WTC11 (cell line): ENCODE measurements at regions not wholly inside any gene's neighbourhood (a gene's known extent, or its start where the extent isn't known, plus 50 kb on each side); places are given as distances from the start of the nearest gene placed in this dataset.

ENCODE experiments used
- ATAC-seq: fragments of 200-7000 bp; cut with Tn5 transposase; 2 replicates; pipeline ENCODE4 v1.10.0; 2021; ENCODE audit warnings: mild to moderate bottlenecking, moderate library complexity
- CTCF ChIA-PET: fragments of 300-600 bp; sonication (Branson Sonifier 250); formaldehyde crosslinking; loops from one replicate; lab custom pipeline; 2021; ENCODE audit warnings: antibody characterized with exemption; lab: Charles Lee
- POLR2A ChIA-PET: fragments of 350-600 bp; sonication (Branson Sonifier 250); formaldehyde crosslinking; loops from one replicate; lab custom pipeline; 2021; ENCODE audit warnings: antibody characterized with exemption; lab: Charles Lee
- DNase-seq: peaks from one replicate; pipeline ENCODE4 v3.0.0; 2021; ENCODE audit warnings: low spot score
- H3K27ac Mint-ChIP-seq: 2 replicates; pipeline ENCODE4 v1.8.0; 2021; ENCODE audit warnings: mixed read lengths
- H3K27me3 Mint-ChIP-seq: 2 replicates; pipeline ENCODE4 v1.8.0; 2021; ENCODE audit warnings: low read depth, mild to moderate bottlenecking, moderate library complexity, mixed read lengths
- H3K36me3 Mint-ChIP-seq: 2 replicates; pipeline ENCODE4 v1.8.0; 2021; ENCODE audit warnings: mixed read lengths
- H3K4me1 Mint-ChIP-seq: 2 replicates; pipeline ENCODE4 v1.8.0; 2022; ENCODE audit warnings: mixed read lengths
- H3K4me3 Mint-ChIP-seq: 2 replicates; pipeline ENCODE4 v1.8.0; 2021; ENCODE audit warnings: mild to moderate bottlenecking, moderate library complexity, mixed read lengths
- H3K9me3 Mint-ChIP-seq: 2 replicates; pipeline ENCODE4 v1.8.0; 2021; ENCODE audit warnings: mixed read lengths
- ATF1 ChIP-seq: sonication (generic); formaldehyde crosslinking; IDR thresholded peaks from 2 replicates; pipeline ENCODE4 v1.8.1; 2023; ENCODE audit warnings: mild to moderate bottlenecking, moderate library complexity, missing genetic modification reagents
- CREB1 ChIP-seq: sonication (generic); formaldehyde crosslinking; IDR thresholded peaks from 2 replicates; pipeline ENCODE4 v1.8.0; 2023; ENCODE audit warnings: mild to moderate bottlenecking, missing genetic modification reagents
- CTCF ChIP-seq: fragments of 200-600 bp; IDR thresholded peaks from 2 replicates; pipeline ENCODE4 v1.8.0; 2022; ENCODE audit warnings: antibody characterized with exemption
- E2F1 ChIP-seq: sonication (generic); formaldehyde crosslinking; IDR thresholded peaks from 2 replicates; pipeline ENCODE4 v1.8.0; 2022; ENCODE audit warnings: mild to moderate bottlenecking, missing genetic modification reagents
- ESRRA ChIP-seq: sonication (generic); formaldehyde crosslinking; IDR thresholded peaks from 2 replicates; pipeline ENCODE4 v1.8.1; 2022; ENCODE audit warnings: mild to moderate bottlenecking, missing genetic modification reagents, borderline replicate concordance
- HMGXB4 ChIP-seq: sonication (generic); formaldehyde crosslinking; IDR thresholded peaks from 2 replicates; pipeline ENCODE4 v1.8.1; 2023; ENCODE audit warnings: mild to moderate bottlenecking, moderate library complexity, missing genetic modification reagents
- JAZF1 ChIP-seq: fragments of 250-450 bp; sonication (Bioruptor Pico); IDR thresholded peaks from 2 replicates; pipeline ENCODE4 v1.9.0; 2021; ENCODE audit warnings: moderate library complexity, mild to moderate bottlenecking, inconsistent platforms
- NR2C2 ChIP-seq: sonication (generic); formaldehyde crosslinking; IDR thresholded peaks from 2 replicates; pipeline ENCODE4 v1.8.0; 2022; ENCODE audit warnings: mild to moderate bottlenecking, missing genetic modification reagents
- NR3C1 ChIP-seq: sonication (generic); formaldehyde crosslinking; conservative IDR thresholded peaks from 2 replicates; pipeline ENCODE4 v1.8.1; 2023; ENCODE audit warnings: low read depth, mild to moderate bottlenecking, missing genetic modification reagents
- PRDM15 ChIP-seq: sonication (generic); formaldehyde crosslinking; IDR thresholded peaks from 2 replicates; pipeline ENCODE4 v1.8.0; 2022; ENCODE audit warnings: missing genetic modification reagents
- STAT6 ChIP-seq: sonication (generic); formaldehyde crosslinking; conservative IDR thresholded peaks from 2 replicates; pipeline ENCODE4 v1.8.1; 2023; ENCODE audit warnings: mild to moderate bottlenecking, low read depth, missing genetic modification reagents, moderate library complexity
- TP53 ChIP-seq: sonication (generic); formaldehyde crosslinking; IDR thresholded peaks from 2 replicates; pipeline ENCODE4 v1.8.1; 2023; ENCODE audit warnings: mild to moderate bottlenecking, missing genetic modification reagents
- ZNF121 ChIP-seq: sonication (generic); formaldehyde crosslinking; IDR thresholded peaks from 2 replicates; pipeline ENCODE4 v1.8.0; 2023; ENCODE audit warnings: missing genetic modification reagents
- ZNF281 ChIP-seq: sonication (generic); formaldehyde crosslinking; IDR thresholded peaks from 2 replicates; pipeline ENCODE4 v1.8.0; 2023; ENCODE audit warnings: mild to moderate bottlenecking, missing genetic modification reagents
- ZNF396 ChIP-seq: fragments of 250-450 bp; sonication (Bioruptor Pico); IDR thresholded peaks from 2 replicates; pipeline ENCODE4 v1.8.0; 2021; ENCODE audit warnings: mild to moderate bottlenecking, moderate library complexity, borderline replicate concordance

GRCh38 chr14:80049055-80049454 is 162.2 kb downstream of the DIO2 start:
- DNase-seq = no peak
- Mint-ChIP-seq H3K9me3 (peaks cover 33% of the 10 kb centered on the region), H3K4me3 (no peak overlapping the region), H3K36me3 (peaks cover 5% of the 10 kb centered on the region), H3K4me1 (peaks cover 5% of the 10 kb centered on the region), H3K27me3 (no peaks in the 10 kb centered on the region), H3K27ac (no peak overlapping the region)
- ATAC-seq = no peak
- ChIA-PET CTCF (no interaction called here), POLR2A (no interaction called here)
- TF ChIP-seq CTCF (no peak), HMGXB4 (CRISPR knock-in tag) (no peak)

- no peak overlapping the region for H3K4me3 Mint-ChIP-seq
- H3K27ac Mint-ChIP-seq = no peak overlapping the region
- ATAC-seq (no peak), DNase-seq (no peak)
- H3K36me3 Mint-ChIP-seq = peaks cover 15% of the 10 kb centered on the region
- POLR2A ChIA-PET = no interaction called here
- H3K4me1 Mint-ChIP-seq = peaks cover 5% of the 10 kb centered on the region
- peaks cover 38% of the 10 kb centered on the region for H3K9me3 Mint-ChIP-seq
- TF ChIP-seq NR3C1 (no peak), ZNF121 (CRISPR knock-in tag) (no peak), TP53 (no peak), STAT6 (CRISPR knock-in tag) (no peak), JAZF1 (CRISPR knock-in tag) (no peak), NR2C2 (CRISPR knock-in tag) (no peak), ZNF281 (CRISPR knock-in tag) (no peak), ATF1 (CRISPR knock-in tag) (no peak), PRDM15 (CRISPR knock-in tag) (no peak), ESRRA (CRISPR knock-in tag) (no peak), ZNF396 (CRISPR knock-in tag) (no peak), CREB1 (no peak), E2F1 (CRISPR knock-in tag) (no peak)
- TF ChIP-seq, all 79 proteins: peak for 0
- CTCF ChIA-PET = interaction anchor here (0.7 kb wide), 1 partner anchor 958 kb away, joined by 3 read pairs; no protein-coding TSS in a partner anchor
- no peaks in the 10 kb centered on the region for H3K27me3 Mint-ChIP-seq
These were observed 163.5 kb downstream of the DIO2 start for GRCh38 chr14:80047761-80048160.
